Medulla oblongata (tissue), 1 donor: ENCODE measurements at regions not wholly inside any gene's neighbourhood (a gene's known extent, or its start where the extent isn't known, plus 50 kb on each side); places are given as distances from the start of the nearest gene placed in this dataset.

Experiments used
- DNase-seq: peaks from one replicate; pipeline ENCODE4 v3.0.0-alpha.2; 2015; ENCODE audit errors: extremely low spot score

DNA sequence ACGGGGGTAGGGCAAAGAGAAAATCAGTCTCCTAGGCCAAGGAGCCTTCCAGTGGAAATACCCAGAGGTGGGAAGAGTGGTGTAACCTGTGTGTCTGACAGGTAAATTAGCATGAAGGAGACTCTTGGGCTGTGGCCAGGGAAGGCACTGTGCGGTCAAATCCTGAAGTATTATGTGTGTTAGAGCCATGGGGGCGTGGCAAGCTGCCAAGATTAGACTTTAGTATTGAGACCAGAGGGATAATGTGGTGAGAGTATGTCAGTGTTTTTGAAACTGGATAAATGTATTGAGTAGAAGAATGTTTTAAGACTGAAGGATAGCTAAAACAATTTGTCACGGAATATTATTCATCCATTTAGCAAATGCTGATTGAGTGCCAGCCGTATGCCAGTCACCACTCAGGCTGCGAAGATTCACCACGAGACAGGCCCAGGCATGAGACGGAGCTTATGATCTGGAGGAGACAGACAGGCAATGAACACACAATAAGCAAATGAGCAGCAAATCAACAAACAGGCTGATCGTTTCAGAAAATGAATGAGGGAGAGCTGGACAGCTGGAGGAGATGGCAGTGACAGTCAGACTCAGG lies 445.9 kb downstream of the MCTP2 start:
- DNase-seq, result no peak

- DNase-seq, result no peak
Measured at GRCh38 chr15:94682171-94682570, 450.8 kb downstream of the MCTP2 start.

DNA sequence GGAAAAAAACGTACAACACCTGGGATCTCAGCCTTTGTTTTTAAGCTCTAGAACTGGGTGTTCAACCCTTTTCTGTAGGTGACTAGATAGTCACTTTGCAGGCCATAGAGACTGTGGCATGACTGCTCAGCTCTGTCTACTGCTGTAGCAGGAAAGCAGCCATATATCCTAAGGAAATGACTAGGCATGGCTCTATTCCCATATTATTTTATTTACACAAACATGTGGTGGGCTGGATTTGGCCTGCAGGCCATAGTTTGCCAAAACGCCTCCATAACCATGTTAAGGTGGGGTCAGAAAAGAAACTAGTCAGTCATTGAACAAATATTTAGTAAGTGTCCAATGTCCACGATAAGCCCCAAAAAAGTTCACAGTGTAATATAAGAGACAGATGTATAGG lies 452.5 kb downstream of the MCTP2 start:
- no peak for DNase-seq

- no peak for DNase-seq
Measured at GRCh38 chr15:94691169-94691568, 459.8 kb downstream of the MCTP2 start.

DNA sequence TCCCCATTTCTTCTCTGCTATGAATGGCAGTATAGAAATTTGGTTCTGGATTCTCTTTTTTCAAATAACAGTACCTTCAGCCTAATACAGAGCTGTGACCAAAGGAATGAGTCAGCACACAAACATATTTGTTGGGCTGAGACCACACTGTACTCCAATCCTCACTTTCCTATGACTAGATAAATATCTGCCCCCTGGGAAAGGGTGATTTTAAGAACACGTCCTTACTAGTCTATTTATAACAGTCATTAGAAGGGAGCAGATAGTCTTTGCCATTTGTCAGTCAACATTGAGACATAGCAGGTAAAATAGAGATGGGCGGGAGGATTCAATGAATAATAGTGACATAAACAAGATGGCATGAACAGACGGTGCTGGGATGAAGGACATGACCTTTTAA lies 461.3 kb downstream of the MCTP2 start:
- no peak for DNase-seq

DNA sequence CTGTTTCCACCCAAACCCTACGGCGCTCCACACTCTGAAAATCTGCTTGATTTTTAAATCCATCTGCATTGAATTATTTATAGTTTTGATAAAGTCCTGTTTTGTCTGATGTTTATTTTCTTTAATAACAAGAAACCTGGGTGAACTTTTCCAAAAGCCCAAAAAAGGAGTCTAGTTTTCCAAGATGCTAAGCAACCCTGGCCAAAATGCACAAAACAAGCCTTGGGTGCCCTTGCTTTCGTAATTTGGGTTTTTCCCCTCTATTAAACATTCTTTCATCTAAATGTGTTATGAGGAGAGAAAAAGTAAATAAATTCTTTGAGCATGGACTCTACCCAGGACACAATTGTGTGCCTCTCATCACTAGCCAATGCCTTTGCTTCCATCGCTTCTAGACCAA lies 468.9 kb downstream of the MCTP2 start:
- peak; percentile 19 for DNase-seq

GRCh38 chr15:94701281-94701985 lies 470.1 kb downstream of the MCTP2 start:
- DNase-seq, result no peak

- DNase-seq, result no peak
Measured at GRCh38 chr15:94703596-94703995, 472.2 kb downstream of the MCTP2 start.

DNA sequence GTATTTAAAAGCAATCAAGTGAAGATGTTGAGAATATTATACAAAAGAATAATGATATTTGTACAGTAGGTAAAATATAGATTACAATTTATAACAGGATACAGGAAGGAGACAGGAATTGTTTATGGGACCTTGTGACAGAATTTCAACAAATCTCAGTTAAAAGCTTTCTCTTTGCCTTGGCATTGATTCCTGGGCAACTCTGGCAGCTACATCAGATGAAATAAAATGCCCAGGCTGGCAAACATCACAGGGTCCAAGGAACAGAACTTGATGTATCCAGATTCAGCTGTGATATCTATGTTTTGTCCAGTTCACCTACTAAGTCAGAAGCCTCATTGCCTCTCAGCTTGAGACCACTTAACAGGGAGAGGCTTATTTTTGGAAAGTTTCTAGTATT lies 473.1 kb downstream of the MCTP2 start:
- peak; percentile 12 for DNase-seq

DNA sequence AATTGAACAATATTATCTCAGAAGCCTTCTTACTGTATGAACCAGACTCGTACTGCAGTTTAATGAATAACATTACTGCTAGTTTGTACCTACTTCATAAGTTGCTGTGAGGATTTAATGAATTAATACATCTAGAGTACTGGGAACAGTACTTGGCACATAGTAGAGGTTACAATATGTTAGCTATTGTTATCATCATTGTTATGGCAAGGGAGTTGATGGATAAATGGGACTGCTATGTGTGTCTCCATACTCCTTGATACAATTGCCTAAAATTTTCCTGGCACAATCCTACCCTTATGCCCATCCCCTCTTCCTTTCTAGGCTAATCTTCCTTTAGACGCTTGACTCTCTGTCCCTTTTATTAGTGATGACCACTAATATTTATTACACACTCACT lies 473.6 kb downstream of the MCTP2 start:
- no peak for DNase-seq

DNA sequence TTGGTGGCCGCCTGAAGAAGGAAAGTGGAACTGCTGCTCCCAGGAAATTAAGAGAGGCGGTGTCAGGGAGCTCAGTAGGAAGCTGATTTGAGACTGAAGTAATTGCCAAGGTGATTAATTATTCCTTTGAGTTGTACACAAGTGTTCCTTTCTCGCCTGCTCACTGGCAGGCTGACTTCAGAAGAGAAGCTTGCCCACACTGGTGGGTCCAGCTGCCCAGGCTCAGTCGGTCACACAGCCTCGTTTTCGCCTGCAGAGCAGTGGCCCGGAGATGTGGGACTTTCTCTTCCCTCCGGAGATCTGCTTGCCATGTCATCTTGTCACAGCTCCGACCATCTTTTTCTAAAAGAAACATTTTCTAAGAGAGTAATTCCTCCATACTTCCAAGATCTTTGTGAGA lies 478.0 kb downstream of the MCTP2 start:
- peak; percentile 53 for DNase-seq

GRCh38 chr15:94722024-94722636 lies 490.8 kb downstream of the MCTP2 start:
- DNase-seq, result no peak

GRCh38 chr15:94723801-94724200 lies 492.4 kb downstream of the MCTP2 start:
- DNase-seq, result no peak

DNA sequence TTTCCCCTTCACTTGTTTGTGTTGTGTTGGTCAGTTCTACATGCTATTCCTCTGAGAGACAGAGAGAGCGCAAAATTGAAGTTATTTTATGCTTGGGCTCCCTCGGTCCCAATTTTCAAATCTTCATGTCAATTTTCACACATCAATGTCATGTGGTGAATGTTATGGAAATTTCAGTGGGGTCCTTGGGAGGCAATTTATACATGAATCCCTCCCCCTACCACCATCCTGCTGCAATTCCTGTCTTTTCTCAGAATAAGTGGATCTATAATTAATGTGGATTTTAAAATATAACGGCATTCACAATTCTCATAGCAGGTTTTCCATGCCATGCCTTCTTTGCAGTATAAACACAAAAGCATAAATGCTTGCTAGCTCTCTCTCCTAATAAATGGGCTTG lies 499.9 kb downstream of the MCTP2 start:
- DNase-seq, result no peak

DNA sequence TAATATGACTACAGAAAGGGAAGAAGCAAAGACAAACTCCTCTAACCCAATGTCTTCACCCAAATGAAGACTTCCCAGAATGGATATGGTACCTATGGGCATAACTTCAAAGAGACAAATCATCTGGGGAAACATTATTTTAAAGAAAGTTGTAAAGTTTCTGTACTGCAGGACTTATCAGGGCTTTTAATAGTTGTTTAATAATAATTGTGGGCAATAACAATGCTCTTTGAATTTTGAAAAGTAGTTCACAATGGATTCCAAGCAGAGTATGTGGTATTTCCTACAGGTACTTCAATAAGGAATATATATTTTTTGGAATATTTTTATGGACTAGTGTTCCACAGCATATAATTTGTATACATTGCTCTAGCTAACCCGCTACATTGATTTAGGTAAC lies 503.1 kb downstream of the MCTP2 start:
- DNase-seq, result no peak

GRCh38 chr15:94736236-94736635 lies 504.9 kb downstream of the MCTP2 start:
- no peak for DNase-seq

GRCh38 chr15:94739639-94740038 lies 508.3 kb downstream of the MCTP2 start:
- no peak for DNase-seq

DNA sequence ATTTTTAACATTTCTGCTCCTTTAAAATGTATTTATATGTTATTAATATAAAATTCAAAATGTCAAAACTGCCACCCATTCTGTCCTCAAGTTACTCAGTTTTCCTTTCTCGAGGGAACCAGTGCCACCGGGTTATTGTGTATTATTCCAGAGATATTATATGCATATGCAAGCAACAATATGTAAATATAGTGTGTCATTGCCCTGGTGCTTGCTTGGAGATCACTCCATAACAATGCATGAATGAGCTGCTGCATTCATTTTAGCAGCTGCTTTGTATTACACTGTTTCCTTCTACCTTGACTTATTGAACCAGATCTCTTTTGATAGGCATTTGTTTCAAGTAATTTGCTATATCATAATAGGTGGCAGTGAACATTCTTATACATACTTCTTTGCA lies 509.1 kb downstream of the MCTP2 start:
- DNase-seq, result no peak

DNA sequence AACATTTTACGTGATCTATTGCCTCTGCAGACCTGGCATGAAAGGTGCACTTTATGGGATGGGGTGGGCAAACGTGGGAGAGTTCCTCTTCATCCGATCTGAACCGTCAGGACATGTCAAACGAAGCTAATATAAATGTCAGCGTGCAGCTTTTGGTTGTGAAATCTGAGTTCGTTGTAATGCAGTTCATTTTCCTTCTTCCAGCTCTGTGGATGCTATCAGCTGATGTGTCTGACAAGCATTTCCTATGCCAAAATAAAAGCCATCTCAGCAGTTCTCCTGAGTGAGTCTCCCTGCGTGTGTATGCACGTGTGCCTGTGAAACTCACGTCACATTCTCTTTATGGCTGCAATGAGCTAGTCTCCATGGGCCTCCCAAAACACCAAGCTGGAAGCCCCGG lies 512.3 kb downstream of the MCTP2 start:
- DNase-seq, result no peak

DNA sequence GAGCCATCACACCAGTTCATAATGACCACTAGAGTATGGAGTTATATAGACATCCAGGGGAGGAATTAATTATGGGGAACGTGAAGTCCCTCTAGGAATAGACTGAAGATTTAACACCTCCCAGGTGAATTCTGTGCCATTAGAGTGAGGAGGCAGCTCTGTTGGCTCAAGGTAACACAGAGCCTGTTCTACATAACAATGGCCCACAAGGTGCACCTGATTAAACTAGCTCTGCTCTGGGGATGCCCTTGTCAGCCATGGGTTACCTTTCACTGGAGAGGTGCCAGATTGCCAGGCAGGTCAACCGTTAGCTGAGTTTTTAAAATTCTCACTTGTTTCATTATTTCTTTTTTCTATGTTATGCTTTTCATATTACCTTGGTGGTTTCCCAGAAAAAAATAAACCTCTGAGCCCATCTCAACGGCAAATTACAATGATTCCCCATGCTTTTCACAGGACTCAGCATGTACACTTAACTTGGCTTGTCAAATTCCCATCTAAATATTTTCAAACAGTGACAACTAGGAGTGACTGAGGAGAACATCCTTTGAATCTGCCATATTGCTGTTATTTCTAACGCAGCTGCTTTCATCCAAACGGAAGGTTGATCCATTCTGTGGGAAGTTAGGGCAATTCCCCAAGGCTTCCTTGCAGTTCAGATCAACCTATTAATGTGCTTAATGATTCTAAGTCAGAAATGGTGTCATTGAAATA lies 512.9 kb downstream of the MCTP2 start:
- no peak for DNase-seq

DNA sequence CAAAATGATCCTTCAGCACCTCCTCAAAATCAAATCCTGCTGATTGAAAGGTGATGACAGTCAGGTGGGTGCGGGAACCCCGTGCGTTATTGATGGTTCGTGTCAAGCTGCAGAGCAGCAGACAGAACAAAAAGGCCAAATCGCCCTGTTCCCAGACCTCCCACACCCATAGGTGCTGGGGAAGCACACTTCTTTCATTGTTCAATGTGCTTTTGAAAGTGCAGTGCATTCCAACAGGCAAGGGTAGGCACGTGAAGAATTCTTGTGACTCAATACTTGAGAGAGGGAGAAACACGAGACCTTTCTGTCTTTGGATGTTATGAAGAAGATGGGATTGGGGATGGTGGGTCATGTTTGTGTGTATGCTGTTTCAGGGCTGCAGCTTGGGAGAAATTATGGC lies 514.0 kb downstream of the MCTP2 start:
- DNase-seq, result no peak

GRCh38 chr15:94747510-94747909 lies 516.1 kb downstream of the MCTP2 start:
- DNase-seq, result no peak
